Epidermal melanocyte (primary cell): ENCODE measurements at regions not wholly inside any gene's neighbourhood (a gene's known extent, or its start where the extent isn't known, plus 50 kb on each side); places are given as distances from the start of the nearest gene placed in this dataset.
"Not testable (repeated sequence)": the region's sequence is repeated elsewhere in the genome, so short reads cannot be mapped to it uniquely, and the experiment has no call there.

Source experiments
- DNase-seq: peaks from one replicate; pipeline ENCODE4 v3.0.0; 2011; ENCODE audit warnings: low spot score; ENCODE audit not compliant: insufficient read length

- no peak for DNase-seq
These were observed 76.3 kb downstream of the DRAM2 start for GRCh38 chr1:111063595-111063994.

GRCh38 chr1:111062624-111063023 is 77.3 kb downstream of the DRAM2 start:
- DNase-seq, result no peak

GRCh38 chr1:111062081-111062480 is 77.8 kb downstream of the DRAM2 start:
- no peak for DNase-seq

GRCh38 chr1:111054656-111055055 is 85.2 kb downstream of the DRAM2 start:
- DNase-seq, result no peak

GRCh38 chr1:111052246-111052645 is 87.6 kb downstream of the DRAM2 start:
- DNase-seq, result no peak

GRCh38 chr1:111048253-111048652 is 84.5 kb upstream of the LRIF1 start:
- not testable (repeated sequence) for DNase-seq

GRCh38 chr1:111045033-111045722 is 81.5 kb upstream of the LRIF1 start:
- no peak for DNase-seq

GRCh38 chr1:111032295-111032897 is 68.7 kb upstream of the LRIF1 start:
- DNase-seq, result no peak

- peak; percentile 20 for DNase-seq
These were observed 66.9 kb upstream of the LRIF1 start for GRCh38 chr1:111030590-111030989.

GRCh38 chr1:111025109-111025508 is 61.4 kb upstream of the LRIF1 start:
- no peak for DNase-seq

- no peak for DNase-seq
These were observed 51.5 kb upstream of the LRIF1 start for GRCh38 chr1:111015222-111015621.
